Spleen (tissue), 7 donors: ENCODE measurements at regions not wholly inside any gene's neighbourhood (a gene's known extent, or its start where the extent isn't known, plus 50 kb on each side); places are given as distances from the start of the nearest gene placed in this dataset.

Source experiments
- CTCF ChIP-seq, 11 experiments: fragments of 200-600 bp in 7 of 11; fragments of 450-650 bp in 4 of 11; sonication (generic) in 4 of 11; IDR thresholded peaks in 8 of 11; conservative IDR thresholded peaks in 3 of 11; 1 replicate in 7 of 11; 2 replicates in 4 of 11; pipeline versions ENCODE4 v1.4.0 to v1.8.0; 2016 to 2021; ENCODE audit warnings: antibody characterized with exemption in 11 of 11, inconsistent platforms in 4 of 11, mild to moderate bottlenecking in 1 of 11
- POLR2A ChIP-seq, 3 donors: fragments of 450-650 bp; IDR thresholded peaks; one replicate each; pipeline ENCODE4 v1.5.1; 2017; ENCODE audit warnings: antibody characterized with exemption in 3 of 3, mild to moderate bottlenecking in 1 of 3
- donor health status: DM: no; HTN: no; CAD: no; lungs with moderate emphysema.
- donor health status: DM: no; HTN: no; CAD: no.
- donor health status: DM: no; HTN: no; CAD: no.

- TF ChIP-seq CTCF (IDR thresholded peaks at IDR 0.05 in 8 of 11, conservative IDR thresholded peaks at IDR 0.05 in 3 of 11) (no peak), POLR2A (IDR thresholded peaks at IDR 0.05) (no peak)
These were observed 119.1 kb downstream of the TENT5A start for GRCh38 chr6:81633391-81633790.
